Brain microvascular endothelial cell (primary cell): ENCODE measurements at regions not wholly inside any gene's neighbourhood (a gene's known extent, or its start where the extent isn't known, plus 50 kb on each side); places are given as distances from the start of the nearest gene placed in this dataset.

Experiments
- DNase-seq: peaks from one replicate; pipeline ENCODE4 v3.0.0-alpha.2; 2020
- H3K27ac ChIP-seq: fragments of 250-450 bp; sonication (Bioruptor Pico); 2 replicates; pipeline ENCODE4 v1.5.1; 2020; ENCODE audit warnings: mild to moderate bottlenecking, moderate library complexity
- H3K27me3 ChIP-seq: fragments of 250-450 bp; sonication (Bioruptor Pico); replicated peaks from 2 replicates; pipeline ENCODE4 v1.5.1; 2020; ENCODE audit warnings: mild to moderate bottlenecking
- H3K36me3 ChIP-seq: fragments of 250-450 bp; sonication (Bioruptor Pico); replicated peaks from 2 replicates; pipeline ENCODE4 v1.5.1; 2020; ENCODE audit warnings: mild to moderate bottlenecking
- H3K4me3 ChIP-seq: 2 replicates; pipeline ENCODE4 v1.5.1; 2011; ENCODE audit warnings: low read depth, mild to moderate bottlenecking, control low read depth, low read length, moderate library complexity
- in situ Hi-C: cut with HindIII; loops from 2 replicates; pipeline ENCODE4 v1.10.0; 2017; ENCODE audit warnings: low sequenced_read_pairs, low pct_ligation_motif_present
- TF ChIP-seq, protein P1 (sequence below): IDR thresholded peaks from 2 replicates; pipeline ENCODE4 v1.5.1; 2011; ENCODE audit warnings: low read depth, mild to moderate bottlenecking, moderate library complexity, low read length, control low read depth, inconsistent platforms; ENCODE audit errors: missing control alignments

DNA sequence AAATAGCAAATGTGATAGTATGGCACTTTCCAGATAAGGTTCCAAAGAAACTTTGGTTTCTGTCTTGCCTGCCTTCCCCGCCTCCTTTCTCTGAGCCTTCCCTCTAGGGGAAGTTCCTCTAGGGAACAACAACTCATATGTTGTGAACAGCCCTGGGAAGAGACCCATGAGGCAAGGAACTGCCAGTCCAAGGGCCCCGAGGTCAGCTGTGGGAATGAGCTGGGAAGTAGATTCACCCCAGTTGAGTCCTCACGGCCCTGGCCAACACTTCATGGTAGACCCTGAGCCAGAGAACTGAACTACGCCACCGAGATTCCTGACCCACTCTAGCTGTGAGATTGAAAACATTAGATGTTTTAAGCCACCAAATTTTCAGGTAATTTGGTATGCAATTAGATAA, 154.5 kb upstream of the CCDC68 start:
- in situ Hi-C loops, result no loop called here
- no peak overlapping the region for H3K27ac ChIP-seq
- DNase-seq, result no peak
- TF ChIP-seq, protein P1, sequence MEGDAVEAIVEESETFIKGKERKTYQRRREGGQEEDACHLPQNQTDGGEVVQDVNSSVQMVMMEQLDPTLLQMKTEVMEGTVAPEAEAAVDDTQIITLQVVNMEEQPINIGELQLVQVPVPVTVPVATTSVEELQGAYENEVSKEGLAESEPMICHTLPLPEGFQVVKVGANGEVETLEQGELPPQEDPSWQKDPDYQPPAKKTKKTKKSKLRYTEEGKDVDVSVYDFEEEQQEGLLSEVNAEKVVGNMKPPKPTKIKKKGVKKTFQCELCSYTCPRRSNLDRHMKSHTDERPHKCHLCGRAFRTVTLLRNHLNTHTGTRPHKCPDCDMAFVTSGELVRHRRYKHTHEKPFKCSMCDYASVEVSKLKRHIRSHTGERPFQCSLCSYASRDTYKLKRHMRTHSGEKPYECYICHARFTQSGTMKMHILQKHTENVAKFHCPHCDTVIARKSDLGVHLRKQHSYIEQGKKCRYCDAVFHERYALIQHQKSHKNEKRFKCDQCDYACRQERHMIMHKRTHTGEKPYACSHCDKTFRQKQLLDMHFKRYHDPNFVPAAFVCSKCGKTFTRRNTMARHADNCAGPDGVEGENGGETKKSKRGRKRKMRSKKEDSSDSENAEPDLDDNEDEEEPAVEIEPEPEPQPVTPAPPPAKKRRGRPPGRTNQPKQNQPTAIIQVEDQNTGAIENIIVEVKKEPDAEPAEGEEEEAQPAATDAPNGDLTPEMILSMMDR, result no peak
- no peaks in the 10 kb centered on the region for H3K36me3 ChIP-seq
- no peak overlapping the region for H3K4me3 ChIP-seq
- H3K27me3 ChIP-seq, result no peaks in the 10 kb centered on the region

DNA sequence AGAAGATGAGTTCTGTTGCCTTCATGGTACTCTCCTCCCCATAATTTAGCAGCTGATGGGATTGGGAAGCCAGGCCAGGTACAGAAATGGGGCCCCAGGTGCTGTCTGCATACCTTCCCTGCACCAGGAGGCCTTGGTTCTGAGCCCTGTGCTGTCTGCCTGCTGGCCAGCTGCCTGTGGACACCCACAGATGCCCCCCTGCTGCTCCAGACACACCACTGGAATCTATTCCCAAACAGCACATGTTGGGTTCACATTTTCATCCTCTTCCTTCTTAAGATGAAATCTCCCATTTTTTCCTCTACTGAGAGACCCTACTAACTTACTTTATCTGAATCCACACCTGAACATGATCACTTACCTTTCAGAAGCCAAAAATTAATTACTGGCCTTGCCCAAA, 152.0 kb upstream of the CCDC68 start:
- no peaks in the 10 kb centered on the region for H3K27me3 ChIP-seq
- no peaks in the 10 kb centered on the region for H3K36me3 ChIP-seq
- H3K4me3 ChIP-seq, result no peak overlapping the region
- TF ChIP-seq, protein P1, result no peak
- no peak overlapping the region for H3K27ac ChIP-seq
- no peak for DNase-seq
- in situ Hi-C loops, result no loop called here

GRCh38 chr18:55110436-55110835, 151.2 kb upstream of the CCDC68 start:
- TF ChIP-seq, protein P1, result no peak
- Histone ChIP-seq H3K4me3 (no peak overlapping the region), H3K36me3 (no peaks in the 10 kb centered on the region), H3K27ac (no peak overlapping the region), H3K27me3 (no peaks in the 10 kb centered on the region)
- DNase-seq, result peak; percentile 40
- in situ Hi-C loops, result no loop called here

DNA sequence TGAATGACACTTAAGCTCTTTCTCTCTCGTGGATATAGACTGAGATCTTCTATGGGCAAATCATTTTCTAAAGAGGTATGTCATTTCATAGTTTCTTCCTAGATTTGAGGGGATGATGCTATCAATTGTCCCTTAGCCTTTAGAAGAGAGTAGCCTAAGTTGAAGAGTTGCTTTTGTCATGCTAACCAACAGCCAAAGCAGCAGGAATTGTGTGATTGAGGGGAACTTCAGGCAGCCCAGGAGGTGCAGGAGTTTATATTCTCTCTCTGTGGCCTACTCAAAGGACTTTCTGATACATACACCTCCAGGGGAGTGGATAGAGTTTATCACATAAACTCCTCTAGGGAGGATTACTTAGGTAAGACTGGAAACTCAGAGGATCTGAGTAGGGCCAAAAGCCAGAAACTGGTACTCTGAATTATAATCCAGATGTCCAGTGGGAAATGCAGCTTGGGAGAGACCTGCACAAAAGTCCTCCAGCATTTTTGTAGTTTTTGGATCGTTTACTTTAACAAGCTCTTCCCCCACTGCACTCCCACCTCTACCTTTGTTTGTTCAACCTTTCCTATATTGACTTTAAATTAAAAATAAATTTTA, 150.7 kb upstream of the CCDC68 start:
- Histone ChIP-seq H3K27me3 (no peaks in the 10 kb centered on the region), H3K36me3 (no peaks in the 10 kb centered on the region), H3K4me3 (no peak overlapping the region), H3K27ac (no peak overlapping the region)
- no peak for DNase-seq
- in situ Hi-C loops, result no loop called here
- TF ChIP-seq, protein P1, result no peak

- H3K27me3 ChIP-seq, result no peaks in the 10 kb centered on the region
- no peak for DNase-seq
- no peak overlapping the region for H3K27ac ChIP-seq
- H3K36me3 ChIP-seq, result no peaks in the 10 kb centered on the region
- TF ChIP-seq, protein P1, result no peak
- in situ Hi-C loops, result no loop called here
- H3K4me3 ChIP-seq, result no peak overlapping the region
These were observed 147.6 kb upstream of the CCDC68 start for GRCh38 chr18:55106906-55107305.

DNA sequence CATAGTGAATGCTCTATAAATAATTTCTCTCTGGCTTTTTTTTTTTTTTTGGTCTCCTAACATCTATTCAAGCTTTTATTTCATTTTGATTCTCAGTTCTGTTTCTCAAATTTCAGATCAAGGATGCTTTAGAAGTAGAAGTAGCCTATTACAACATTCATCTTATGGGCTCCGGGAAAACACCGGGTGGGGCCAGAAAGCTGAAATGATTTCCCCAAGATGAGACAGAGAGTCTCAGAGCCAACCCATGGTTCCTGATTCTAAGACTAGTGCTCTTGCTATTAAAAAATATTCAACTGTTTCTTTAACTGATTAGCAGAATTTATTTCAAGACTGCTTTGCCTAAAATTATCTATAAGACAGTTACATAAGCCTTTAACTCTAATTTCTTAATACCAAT, 147.2 kb upstream of the CCDC68 start:
- DNase-seq, result no peak
- TF ChIP-seq, protein P1, result no peak
- in situ Hi-C loops, result no loop called here
- no peak overlapping the region for H3K4me3 ChIP-seq
- H3K36me3 ChIP-seq, result no peaks in the 10 kb centered on the region
- no peak overlapping the region for H3K27ac ChIP-seq
- no peaks in the 10 kb centered on the region for H3K27me3 ChIP-seq
